ENCODE measurements at regions not wholly inside any gene's neighbourhood (a gene's known extent, or its start where the extent isn't known, plus 50 kb on each side); places are given as distances from the start of the nearest gene placed in this dataset.
"Not testable (repeated sequence)": the region's sequence is repeated elsewhere in the genome, so short reads cannot be mapped to it uniquely, and the experiment has no call there.

DNA sequence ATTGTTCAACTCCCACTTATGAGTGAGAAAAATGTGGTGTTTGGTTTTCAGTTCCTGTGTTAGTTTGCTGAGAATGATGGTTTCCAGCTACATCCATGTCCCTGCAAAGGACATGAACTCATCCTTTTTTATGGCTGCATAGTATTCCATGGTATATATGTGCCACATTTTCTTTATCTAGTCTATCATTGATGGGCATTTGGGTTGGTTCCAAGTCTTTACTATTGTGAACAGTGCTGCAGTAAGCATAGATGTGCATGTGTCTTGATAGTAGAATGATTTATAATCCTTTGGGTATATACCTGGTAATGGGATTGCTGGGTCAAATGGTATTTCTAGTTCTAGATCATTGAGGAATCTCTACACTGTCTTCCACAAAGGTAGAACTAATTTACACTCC lies 613.0 kb upstream of the MIR17HG start:
- DNase-seq: not testable (repeated sequence)

DNA sequence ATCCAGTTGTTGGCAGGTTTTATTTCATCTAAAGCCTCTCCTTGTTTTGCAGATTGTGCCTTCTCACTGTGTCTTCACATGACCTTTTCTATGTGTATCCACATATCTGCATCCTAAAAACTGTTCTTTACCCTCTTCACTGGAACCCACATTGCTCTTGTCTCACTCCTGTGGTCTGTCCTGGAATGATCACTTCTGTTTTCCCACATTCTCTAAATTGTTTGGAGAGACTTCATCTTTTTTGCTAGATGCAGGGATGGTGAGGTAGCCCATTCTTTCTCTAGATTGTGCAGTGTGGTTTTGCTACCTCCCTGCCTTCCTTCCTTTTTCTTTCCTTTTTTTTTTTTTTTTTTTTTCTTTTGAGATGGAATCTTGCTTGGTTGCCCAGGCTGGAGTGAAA lies 608.6 kb upstream of the MIR17HG start:
- no peak for DNase-seq

DNA sequence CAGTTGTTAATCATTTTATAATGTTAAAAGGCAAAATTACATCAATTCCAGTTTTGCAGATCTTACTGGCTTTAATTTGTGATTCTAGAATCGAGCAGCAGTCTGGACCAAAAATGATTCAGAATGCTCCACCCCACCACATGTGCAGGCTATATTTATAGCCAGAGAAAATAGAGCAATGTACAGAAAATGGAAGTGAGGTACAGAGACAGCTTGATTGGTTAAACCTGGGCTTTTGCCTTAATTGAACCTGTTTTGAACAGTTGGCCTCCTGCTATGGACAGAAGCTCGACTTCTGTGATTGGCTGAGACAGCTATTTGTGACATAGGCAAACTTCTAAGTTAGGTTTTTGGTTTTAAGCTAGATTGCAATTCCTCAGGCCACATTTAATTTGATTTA lies 607.4 kb upstream of the MIR17HG start:
- no peak for DNase-seq

DNA sequence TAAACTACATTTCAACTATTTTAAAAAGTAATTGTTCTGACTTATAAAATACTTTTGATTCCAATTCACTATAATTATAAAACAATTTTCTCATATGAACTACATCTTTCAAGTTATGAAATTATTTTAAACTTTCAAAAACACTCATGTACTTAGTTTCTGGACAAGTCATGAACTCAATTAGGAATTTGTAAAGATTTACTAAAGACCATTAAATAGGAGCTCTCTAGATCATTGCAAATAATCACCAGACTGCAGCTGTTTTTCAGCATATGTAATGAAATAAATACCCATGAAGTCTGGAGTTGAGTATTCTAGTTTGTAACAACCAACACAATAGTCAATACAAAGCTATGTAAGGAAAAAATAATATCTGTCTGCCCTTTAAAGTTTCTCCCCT lies 605.1 kb upstream of the MIR17HG start:
- no peak for DNase-seq

DNA sequence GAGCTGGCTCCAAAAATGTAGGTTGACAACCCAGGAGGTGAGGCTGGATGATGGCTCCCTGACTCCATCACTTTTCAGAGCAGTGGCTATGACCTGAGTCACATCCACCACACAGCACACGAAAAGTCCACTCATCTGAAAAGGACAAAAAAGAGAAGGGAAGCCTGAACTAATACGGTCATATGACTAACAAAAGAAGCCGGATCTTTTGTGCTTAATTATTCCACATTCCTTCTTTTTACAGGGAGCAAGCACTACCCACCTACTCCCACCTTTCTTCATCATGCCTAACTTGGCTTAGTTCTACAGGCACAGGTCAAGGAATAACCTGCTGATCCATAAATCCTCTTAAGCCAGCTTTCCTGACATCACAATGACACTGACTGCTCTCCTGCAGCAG lies 601.3 kb upstream of the MIR17HG start:
- no peak for DNase-seq

DNA sequence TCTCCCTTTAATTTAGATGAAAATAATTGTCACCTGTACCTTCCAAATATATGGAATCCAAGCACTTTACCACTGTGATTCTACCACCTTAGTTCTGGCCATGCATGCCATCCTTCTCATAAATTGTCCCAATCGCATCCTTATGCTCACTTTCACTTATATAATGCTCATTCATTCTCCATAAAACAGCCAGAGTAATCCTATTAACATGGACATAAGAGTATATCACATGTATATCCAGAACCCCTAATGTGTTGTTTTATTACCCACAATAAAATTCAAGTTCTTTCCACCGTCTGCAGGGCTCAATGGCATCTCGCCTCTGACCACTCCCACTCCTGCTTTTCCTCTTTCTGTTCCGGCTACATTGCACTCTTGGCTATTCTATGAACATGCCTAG lies 597.5 kb upstream of the MIR17HG start:
- DNase-seq: no peak

DNA sequence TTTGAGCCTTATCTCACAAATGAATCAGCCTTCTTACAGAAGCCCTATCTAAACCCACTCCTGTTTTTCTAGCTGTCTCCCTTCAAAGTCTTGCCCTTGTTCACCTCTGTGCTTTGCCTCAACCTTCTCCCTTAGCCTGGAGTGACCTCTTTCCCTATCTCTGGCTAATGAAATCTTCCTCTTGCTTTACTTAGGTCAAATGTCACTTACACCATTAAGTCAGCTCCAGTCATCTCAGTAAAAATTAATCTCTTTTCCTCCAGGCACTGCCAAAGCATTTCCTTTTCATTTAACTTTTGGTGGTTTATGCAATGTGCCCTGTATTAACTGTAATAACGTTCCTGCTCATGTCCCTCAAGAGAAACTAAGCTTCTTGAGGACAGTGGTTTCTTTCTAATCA lies 596.5 kb upstream of the MIR17HG start:
- no peak for DNase-seq

DNA sequence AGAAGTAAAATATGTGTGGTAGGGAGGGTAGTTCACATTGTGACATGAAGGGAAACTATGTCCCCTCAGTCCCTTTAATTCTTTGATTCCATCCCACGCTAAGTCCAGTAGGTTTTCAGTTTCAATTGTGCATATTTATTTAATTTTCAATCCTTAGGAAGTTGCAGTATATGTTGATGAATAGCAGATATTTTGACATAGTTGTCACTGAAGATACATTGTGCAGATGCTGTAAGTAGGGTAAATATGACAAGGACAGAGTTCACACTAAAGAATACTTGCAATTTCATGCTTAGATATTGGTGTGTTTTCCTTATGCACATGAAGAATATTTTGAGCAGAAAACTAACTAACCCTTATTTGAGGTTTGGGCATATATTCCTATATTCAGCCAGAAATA lies 595.4 kb upstream of the MIR17HG start:
- DNase-seq: no peak

DNA sequence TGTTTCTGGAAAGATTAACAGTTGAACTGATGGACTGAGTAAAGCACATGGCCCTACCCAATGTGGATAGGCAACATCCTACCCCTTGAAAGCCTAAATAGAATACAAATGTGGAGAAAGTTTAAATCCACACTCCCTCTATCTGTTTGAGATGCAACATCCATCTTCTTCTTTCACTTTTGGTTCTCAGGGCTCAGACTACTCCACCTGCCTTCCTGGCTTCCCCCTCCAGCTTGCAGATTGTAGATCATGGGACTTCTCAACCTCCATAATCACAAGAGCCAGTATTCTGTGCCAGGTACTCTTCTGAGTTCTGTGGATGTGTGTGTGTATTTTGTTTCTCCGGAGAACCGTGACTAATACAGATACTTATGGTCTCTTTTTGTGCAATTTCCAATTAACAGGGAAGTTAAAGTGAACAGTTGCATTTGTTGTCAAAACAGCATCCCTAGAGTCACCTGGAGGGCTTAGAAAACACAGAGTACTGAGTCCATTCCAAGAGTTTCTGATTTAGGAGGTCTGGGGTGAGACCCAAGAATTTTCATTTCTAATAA lies 590.3 kb upstream of the MIR17HG start:
- no peak for DNase-seq

DNA sequence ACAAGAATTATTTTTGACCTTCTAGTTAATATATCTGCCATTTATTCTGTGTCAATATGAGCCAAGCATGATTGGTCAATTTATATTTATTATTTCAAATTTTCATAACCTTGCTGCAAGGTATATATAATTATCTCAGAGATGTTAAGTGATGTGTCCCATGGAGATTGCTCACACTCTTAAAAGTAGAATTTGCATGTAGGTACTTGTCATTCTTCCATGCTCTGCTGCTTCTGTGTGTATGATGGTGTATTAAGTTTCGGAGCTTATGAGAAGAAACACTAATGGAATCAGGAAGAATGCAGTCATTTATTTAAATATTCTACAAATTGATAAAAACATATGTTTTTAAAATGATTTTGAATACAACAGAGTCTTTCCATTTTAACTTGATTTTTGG lies 586.8 kb upstream of the MIR17HG start:
- no peak for DNase-seq

DNA sequence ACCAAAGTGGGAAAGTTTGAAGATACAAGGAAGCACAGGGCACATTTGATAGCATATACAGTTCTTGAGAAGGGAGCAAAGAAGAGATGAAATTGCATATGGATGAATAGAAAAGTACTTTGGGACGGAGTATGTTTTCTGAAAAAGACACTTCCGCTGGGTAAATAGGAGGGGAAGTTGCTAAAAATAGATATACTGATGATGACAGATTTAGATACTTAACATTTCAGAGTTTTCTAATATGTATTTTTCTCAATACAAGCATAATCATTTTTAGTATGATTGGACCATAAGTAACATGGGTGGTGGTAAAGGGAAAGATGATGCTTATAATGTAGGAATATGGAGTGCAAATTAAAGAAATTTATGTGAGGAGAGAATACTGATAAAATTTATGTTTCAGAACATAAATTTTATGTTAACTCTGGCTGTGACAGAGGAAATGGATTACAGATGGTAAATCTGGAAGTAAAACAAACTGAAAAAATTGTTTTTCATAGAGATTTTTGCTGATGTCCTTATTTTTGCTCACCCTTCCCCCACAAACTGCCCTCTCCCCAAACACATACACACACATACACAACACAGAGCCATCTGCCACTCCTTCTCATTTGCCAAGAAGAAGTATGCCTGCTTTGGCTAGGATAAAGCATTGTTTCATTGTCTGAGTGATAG lies 583.9 kb upstream of the MIR17HG start:
- no peak for DNase-seq

DNA sequence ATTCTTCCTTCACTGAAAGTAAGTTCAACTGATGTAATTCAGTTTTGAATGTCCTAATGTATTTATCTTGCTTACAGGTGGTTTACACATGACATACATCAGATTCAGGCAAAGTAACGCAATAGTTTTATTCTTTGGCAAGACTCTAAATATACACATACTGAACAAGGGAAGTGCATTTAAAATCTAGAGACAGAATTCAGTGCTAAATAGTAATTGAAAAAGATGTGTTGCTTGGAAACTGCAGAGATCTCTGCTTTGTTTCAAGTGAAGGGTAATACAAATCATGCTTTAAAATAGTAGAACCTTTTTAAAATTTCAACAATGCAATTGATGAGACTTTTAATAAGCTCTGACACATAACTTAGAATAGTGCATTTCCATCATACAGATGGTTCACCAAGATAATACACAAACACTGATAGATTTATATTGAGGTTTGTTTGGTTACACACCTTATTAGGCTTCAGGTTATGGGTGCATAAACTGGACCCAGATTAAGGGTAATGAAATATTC lies 581.0 kb upstream of the MIR17HG start:
- DNase-seq: no peak

DNA sequence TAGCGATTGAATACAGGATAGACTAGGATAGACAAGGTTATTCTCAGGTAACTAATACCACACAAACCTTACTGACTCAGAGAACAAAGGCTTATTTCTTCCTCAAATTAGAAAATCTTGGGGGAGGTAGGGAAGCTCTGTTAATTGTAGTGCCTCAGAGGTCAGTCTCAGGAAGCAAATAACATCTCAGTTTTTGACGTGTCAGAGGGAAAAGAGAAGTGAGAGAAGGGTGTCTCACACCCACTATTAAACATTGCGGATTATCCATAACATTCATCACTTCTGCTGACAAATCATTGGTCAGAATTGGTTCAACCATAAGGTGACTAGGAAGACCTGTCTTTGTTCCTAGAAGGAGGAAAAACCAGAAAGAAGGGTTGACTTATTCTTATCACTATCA lies 579.4 kb upstream of the MIR17HG start:
- DNase-seq: no peak

DNA sequence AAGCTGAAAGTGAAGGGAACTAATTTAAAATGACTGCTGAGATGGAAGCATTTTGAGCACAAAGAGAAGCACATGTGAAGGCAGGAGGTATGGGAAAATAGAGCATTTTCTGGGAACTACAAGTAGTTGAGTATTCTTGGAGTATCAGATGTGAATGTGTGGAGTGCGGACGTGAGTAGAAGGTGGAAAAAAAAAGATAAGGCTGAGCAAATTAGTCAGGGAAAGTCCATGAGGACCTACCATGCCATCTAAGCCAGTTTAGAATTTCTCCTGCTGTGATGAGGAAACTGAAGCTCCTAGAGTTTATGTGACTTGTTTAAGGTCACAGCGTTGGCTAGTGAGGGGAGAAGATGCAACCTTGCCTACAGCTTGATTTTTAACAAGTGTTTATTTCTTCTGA lies 578.1 kb upstream of the MIR17HG start:
- no peak for DNase-seq

DNA sequence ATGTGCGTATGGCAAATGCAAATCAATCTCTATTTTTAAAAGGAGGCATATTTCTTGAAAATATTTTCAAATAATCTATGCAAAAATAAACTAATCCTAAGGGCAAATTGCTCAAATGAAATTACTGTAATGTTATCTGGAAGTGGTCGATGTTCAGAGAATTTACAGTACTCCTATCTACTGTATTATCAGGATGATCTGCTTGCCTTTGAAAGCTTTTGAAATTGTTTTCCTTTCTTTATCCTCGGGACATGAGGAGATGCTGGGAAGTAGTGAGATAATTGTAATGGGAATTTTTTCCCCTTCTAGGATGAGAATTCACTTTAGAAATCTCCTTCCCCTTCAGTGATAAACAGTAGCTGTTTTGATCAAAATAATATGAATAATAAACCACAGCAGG lies 577.2 kb upstream of the MIR17HG start:
- DNase-seq: no peak

DNA sequence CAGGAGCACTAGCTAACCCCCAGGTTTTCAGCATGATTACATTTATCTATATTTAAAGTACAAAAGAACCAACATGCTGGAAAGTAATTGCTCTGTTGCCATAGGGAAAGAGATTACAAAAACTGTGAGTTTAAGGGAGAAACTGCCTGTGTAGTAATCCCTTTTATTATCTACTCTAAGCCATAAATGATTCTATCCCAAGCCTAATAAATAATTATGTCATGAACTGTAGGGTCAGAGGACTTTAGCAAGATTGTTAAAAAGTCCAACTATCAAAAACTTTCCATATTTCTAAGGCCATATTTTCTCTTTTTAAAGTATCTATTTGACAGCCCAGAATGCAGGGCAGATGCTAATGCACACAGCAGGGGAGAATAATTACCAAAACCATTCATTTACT lies 573.8 kb upstream of the MIR17HG start:
- DNase-seq: no peak

DNA sequence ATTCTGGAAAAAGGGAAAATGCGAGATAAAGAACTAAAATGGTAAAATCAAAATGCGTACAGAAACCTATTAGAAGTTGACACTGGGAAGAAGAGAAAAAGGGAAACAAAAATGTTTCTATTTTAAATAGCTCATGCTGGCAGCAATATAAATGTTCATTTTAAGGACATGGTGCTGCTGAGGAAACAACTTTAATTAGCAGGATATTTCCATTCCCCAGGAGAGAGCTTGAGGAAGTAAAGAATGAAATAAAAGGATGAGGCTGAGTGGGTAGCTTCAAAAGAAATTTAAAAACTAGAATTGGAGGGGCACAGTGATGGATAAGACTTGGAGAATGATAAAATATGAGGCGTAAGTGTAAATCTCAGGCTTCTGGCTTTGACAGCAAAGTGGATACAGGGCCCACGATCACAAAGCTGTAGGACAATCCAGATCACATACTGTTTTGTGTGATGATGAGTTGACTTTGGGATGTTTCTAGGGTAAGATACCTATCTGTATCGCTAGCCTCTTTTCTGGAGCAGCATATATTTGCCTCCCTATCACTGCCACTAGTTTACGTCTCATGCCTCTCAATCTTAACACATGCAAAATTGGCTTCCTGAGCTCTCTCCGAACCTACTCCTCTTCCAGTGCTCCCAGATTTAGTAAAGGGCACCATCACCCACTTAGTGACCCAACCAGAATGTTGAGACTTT lies 571.3 kb upstream of the MIR17HG start:
- DNase-seq: no peak

DNA sequence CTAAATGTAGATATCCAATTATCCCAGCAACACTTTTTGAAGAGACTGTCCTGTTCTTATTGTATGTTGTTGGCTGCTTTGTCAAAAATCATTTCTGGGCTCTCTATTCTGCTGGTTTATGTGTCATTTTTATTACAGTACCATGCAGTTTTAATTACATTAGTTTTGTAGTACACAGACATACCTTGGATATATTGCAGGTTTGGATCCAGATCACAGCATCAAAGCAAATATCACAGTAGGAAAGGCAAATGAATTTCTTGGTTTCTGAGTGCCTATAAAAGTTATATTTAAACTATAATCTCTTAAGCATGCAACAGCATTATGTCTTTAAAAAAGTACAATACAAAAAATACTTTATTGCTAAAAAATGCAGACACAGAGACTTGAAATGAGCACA lies 564.2 kb upstream of the MIR17HG start:
- DNase-seq: no peak

DNA sequence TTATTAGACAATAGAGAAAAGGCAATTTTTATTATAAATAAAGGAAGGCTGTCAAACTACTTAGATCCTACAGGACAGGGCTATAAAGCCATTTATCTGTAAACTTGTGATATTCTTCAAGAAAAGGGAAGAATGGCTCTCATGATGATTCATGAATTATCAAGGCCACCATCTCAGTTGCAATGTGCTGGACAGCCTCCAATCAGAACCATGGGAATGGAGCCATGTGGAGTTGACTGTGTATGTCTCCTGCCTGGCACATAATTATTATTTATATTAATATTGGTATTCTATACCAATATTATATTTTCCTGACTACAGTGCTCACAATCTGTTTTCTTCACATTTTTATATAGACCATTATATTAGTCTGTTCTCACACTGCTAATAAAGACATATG lies 560.5 kb upstream of the MIR17HG start:
- DNase-seq: no peak

DNA sequence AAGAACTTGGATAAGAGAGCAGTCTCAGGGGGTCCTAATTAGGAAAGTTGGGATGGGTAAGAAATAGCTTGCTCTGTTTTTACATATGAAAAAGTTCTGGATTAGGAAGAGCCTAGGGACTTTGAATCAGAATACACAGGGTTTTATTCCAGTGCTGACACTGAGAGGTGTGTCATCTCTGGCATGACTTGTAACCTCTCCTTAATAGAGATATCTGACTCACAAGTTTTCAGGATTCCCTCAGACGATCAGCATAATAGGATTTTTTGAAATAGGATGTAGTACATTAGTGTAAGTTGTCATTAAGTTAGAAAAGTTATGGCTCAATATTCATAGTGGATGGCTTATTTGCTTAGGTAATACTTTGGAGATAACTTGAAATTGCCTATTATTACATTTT lies 555.2 kb upstream of the MIR17HG start:
- DNase-seq: no peak

DNA sequence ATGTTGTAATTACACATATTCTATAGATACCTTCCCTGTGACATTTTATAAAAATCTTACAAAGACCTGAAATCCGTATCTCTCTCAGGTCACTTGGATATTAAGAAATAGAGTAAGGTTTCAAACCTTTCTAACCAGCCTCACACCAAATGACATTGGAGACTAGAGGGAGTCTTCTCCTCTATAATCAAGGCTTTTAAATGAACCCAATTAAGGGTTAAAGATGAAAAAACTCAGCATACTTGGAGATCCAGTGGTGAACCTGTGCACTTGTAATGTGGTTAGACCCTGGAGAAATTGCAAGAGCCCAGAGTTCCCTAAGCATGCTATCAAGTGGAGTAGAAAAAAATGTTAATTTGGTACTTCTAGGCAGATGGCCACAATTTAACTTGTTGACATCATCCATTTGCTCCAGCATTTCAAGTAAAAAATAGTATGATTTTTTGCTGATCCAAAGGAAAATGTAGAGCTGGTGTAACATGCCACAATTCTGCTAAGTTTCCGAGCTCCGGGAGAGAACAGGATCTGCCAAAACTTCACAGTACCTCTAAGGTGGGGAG lies 554.1 kb upstream of the MIR17HG start:
- no peak for DNase-seq

DNA sequence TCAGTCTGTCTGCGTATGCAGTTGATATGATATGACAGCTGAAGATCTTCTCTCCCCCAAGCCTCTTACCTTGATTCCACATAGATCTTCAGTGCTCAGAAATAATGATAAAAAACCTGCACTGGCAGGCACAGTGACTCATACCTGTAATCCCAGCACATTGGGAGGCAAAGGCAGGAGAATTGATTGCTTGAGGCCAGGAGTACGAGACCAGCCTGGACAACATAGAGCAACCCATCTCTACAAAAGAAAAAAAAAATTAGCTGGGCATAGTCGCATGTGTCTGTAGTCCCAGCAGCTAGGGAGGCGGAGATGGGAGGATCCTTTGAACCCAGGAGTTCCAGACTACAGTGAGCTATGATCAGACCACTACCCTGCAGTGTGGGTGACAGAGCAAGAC lies 551.0 kb upstream of the MIR17HG start:
- no peak for DNase-seq

DNA sequence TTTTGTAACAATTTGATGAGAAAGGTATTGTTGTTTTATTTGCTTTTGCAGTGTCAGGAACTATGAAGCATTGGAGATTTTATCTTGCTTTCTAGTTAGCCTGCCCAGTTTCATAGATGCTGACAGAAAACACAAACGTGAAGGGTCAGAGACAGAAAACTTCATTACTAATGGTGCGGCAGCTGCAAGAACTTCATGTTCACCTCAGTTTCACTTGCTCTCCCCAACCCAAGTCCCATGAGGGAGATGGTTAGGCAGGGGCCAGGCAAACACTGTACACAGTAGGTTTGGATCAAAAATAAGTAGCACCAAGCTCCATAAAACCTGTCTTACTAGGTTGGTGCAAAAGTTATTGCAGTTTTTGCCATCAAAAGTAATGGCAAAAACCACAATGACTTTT lies 550.2 kb upstream of the MIR17HG start:
- DNase-seq: no peak

DNA sequence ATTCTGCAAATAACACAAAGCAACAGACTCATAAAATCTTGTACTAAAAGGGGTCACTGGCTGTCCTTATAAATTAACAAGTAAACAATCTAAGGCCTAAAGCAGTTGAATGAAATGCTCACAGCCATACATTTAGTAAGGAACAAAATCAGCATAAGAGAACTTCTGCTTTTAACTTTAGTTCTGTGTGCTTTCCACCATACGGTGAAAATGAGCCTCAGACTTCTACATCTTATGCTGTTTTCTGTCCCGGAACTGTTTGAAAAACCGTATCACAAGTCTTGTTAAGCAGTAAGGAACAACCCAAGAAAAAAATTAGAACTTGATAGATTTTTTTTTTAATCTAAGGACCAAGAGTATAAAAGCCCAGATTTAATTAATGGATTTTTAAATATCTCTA lies 549.1 kb upstream of the MIR17HG start:
- no peak for DNase-seq
